IPS DF 19.7 (cell line): ENCODE measurements at regions not wholly inside any gene's neighbourhood (a gene's known extent, or its start where the extent isn't known, plus 50 kb on each side); places are given as distances from the start of the nearest gene placed in this dataset.

Experiments
- DNase-seq: peaks from one replicate; pipeline ENCODE4 v3.0.0-alpha.2; 2013; ENCODE audit warnings: low read depth, low spot score

DNA sequence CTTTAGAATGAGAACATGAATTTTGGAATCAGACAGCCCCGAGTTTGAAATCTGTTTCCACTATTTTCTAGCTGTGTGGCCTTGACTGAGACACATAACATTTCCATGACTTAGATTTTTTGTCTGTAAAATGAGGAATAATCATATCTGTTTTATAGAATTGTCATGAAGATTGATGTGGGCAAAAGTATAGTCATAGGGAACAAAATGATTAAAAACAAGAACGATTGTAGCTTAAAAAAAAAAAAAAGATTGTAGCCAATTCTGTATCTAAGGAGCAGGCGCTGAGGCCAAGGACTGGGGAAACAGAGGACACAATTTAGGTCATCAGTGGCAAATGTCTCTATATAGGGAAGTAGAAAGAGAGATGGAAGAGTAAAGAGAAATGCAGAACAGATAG is 201.6 kb upstream of the C1QTNF7 start:
- no peak for DNase-seq

DNA sequence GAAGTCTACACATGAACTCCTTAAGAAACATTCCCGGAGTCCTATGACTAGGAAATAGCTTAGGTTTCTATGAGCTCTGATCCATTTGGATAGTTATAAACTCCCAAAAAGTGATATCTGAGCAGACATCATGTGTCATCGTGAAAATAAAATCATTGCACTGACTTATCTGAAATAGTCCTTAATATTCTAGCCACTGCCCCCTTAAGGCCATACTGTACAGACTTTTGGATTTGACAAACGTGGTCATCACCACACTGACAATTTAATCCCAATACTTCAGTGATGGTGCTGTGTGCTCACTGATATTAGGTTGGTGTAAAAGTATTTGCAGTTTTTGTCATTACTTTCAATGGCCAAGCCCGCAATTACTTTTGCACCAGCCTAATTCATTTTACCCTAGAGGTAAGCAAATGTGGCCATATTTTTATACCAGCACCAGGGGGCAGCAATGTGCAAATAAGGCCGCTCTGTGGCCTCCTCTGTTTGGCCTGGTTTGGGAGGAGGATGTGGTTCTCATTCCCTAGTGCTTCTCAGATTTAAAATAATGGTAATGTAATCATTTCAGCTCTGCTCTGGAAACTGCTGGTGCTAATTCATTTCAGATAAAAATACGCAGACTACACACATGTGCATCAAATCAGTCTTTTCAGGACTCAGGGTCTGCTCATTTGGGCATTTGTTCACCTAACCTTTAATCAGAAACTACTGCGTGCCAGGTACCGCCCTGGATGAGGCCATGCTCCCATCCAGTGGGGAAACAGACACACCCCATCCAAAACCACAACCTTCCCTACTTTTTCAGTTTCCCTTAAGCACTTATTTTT is 196.4 kb upstream of the C1QTNF7 start:
- peak; percentile 17 for DNase-seq

DNA sequence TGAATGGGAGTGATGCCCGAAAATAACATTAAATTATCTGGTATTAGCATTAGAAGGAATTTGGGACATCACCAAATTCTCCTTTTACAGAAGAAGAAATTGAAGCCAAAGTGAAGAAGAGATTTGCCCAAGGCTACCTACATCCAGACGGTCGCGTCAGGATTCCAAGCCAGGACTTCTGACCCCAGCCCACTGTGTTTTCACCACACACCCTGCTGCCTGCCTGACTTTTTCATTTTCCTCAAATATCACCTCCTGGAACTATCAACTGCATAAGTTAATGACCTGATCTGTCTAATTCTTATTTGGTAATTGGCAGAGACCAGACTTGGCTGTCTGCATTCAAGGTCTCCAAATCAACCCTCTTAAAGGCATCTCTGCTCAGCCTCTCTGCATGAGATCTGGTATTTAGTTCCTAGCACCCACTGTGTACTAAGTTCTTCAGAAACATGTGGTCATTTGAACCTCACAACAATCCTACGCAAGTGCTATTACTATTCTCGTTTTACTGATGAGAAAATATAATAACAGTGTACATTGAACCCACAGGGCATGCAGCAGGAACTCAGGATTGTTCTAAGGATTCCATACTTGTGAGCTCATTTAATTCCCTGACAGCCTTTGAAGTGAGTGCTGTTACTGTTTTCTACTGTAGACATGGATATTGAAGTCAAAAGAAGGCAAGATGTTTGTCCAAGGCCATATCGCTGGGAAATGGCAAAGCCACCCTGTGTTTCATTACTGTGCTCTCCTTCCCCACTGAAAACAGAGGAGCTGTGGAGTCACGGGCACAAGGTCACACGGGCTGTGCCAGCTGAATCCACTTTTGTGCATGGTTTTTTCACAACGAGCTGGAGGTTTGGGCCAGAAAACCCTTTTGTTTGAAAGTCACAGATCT is 195.2 kb upstream of the C1QTNF7 start:
- DNase-seq, result no peak

DNA sequence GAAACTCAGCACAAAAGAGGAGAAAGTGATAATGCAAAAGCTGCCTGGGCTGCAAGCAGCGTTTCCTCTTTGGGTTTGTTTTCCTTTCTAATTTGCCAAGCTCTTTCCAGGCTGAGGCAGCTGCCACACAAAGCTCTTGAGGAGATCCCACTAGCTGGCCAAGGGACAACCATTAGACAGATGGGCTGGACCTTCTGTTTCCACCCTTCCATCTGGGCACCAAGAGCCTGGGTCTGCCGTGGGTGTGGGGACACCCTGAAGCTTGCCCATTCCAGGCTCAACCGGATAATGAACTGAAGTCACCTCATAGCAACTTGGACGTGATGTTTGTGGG is 194.6 kb upstream of the C1QTNF7 start:
- no peak for DNase-seq

DNA sequence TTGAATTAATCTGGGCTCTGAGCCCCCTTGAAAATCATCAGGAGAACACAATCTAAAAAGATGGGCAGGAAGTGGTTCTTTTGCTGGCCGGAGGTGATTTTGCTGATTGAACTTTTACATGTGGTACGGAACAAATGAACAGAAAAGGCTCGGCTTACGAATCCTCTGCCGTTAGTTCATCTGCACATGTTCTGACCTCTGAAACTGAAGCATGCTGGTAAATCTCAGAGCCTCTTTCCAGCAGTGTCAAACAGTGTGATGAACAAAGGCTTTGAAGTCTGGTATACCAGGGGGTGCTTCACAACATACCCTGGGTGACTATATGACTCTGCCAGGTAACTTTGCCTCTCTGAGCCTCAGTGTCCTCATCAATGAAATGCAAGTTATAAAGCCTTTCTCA is 194.2 kb upstream of the C1QTNF7 start:
- no peak for DNase-seq

DNA sequence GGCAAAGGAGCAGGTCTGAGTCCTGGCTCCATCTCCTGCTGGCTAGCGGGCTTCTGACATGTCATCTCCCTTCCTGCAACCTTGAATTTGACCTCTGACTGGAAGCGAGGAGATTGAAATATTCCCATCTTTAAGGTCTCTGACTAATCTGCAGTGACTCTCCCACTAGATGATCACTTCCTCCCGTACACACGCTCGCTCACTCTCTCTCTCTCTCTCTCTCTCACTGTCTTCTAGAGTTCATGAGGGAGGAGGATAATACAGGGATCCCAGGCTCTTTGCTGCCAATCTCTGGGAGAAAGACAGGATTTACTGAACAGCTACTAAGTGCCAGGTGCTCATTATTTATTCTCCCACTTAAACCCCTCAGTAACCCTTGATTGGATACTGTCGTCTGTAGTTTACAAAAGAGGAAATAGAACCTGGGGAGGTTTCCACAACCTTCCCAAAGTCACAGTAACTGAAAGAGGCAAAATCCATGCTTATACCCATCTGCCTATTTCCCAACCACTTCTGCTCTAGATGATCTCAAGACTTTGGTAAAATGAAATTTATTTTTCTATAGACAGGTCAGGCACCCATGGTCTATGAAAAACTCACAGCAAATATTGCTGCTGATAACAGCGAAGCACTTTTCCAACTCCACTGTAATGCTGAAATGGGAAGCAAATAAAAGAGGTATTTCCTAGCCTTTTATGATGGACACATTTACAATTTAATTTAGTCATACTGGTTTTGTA is 193.5 kb upstream of the C1QTNF7 start:
- DNase-seq, result no peak

DNA sequence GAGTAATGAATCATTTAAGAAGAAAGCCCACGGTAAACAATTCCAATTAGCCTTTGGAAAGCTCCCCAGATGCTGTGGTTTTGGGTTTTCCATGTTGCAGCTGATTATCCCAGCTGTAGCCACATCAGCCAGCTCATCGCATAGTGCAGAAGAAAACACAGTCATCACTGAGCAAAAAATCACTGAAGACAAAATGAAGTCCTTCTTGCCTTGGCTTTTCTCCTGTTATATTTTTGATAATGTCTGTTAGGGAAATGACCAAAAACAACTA is 193.0 kb upstream of the C1QTNF7 start:
- DNase-seq, result no peak

DNA sequence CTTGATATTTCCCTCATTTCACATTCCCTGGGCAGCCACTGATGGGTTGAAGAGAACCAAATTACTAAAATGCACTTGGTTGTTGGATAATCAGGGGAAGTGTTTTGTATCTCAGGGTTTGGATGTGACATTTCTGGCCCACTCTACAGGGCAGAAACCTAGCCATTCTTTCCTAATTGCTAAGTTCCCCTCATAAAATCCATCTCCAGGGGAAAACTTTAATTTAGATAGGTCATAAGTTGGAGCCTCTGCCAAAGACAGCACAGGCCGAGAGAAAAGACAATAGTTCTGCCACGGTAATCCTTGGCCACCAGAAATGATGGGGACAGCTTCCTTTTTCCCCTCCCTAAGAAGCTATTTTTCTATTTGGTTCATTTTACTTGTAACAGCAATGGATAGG is 192.7 kb upstream of the C1QTNF7 start:
- DNase-seq, result no peak

DNA sequence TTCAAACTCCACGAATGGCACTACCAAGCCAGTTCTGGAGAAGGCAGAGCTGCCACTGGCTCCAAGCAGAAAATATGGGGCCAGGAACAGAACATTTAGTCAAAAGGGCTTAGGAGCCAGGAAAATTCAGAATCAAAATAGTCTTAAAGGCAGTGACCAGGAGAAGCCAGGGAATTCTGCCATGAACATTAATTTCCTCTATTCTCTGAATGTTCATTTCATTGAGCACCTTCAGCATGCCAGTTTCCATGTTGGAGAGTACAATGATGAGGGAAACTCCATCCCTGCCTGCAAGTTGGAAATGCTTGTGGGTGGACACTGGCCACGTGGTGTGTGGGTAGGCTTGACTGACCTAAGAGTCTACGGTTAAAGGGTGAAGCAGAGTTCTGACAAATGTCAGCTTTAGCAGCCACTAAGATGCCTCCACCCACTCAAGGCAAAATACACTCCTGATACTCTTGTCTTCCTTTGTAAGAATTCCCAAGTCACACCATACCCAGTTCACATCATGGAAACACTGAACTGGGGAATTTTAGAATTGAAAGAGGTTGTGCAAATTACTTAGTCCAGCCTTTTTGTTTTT is 190.1 kb upstream of the C1QTNF7 start:
- DNase-seq, result no peak

DNA sequence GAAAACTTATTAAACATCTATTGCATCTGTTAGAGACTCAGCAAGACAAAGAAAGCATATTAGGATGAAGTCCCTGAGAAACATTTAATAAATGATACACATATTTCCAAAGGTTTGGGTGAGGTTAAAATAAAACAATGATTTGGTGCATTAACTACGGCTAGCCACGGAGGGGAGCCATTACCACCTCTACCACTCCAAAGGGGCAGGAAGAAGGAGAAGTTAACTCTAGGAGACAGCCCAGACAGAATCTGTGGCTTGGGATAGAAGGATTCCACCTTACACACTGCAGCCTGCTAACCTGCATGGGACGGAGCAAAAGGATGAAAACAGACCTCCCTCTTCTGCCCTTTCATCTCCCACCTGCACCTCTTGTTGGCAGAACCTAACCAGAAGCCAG is 189.1 kb upstream of the C1QTNF7 start:
- DNase-seq, result no peak

DNA sequence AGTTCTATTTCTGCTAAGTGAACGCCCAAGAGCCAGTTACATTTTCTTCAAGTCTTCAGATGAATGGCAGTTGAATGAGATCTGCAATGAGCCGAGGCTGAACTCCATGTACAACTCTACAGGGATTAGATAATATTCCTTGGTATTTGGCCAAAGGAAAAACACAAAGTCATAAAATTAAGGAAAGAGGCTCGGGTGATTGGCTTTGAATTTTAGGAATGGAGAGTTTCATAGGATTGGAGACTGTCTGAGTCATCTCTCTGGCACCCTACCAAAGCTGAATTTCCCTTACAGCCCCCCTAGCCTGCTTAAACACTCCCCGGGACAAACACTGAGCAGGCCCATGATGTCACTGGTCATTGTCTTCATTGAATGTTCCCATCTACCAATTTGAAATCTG is 188.0 kb upstream of the C1QTNF7 start:
- DNase-seq, result no peak

DNA sequence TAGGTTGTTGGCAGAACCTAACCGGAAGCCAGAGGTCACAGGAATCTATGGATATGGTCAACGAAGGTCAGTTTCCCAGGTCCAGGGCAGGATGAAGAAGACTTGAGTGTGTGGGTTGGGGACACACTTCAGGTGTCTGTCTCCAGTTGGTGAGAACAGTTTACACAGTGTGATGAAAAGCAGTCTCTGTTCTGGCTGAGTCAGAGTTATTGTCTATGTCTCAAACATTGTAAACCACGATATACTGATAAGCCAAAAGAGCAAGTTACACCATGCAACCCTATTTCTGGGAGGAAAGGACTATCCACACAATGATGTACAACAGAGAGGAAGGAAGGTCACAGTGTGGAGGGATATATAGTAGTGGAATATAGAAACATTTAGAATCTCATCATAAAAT is 187.1 kb upstream of the C1QTNF7 start:
- DNase-seq, result no peak

DNA sequence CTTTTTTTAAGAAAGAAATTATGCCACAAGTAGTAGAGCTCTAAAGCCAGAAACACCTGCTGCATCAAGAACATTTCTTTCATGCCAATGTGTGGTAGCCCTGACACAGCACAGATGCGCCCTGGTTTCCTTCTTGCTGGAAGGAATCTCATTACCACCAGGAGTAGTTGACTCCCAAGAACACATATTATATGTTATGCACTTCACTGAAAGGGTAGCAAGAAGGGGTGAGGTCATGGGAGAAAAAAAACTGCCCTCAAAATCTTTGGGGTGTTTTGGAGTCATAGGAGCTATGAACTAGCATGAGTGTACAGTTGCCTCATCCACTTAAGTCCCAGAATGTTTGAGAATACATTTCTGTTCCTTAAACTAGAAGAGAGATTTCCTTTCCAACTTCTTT is 185.8 kb upstream of the C1QTNF7 start:
- DNase-seq, result no peak

DNA sequence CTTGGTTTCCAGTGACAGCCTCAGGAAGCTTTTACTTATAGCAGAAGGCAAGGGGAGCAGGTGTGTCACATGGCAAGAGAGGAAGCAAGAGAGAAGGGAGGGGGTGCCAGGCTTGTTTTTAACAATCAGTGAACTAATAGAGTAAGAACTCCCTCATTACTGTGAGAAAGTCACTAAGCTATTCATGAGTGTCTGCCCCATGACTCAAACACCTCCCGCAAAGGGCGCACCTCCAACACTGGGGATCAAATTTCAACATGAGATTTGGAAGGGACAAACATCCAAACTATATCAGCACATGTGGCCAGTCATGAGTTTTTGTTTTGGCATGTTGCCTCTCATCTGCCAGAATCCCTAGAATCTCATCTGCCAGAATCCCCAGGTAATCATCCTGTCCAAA is 183.5 kb upstream of the C1QTNF7 start:
- DNase-seq, result no peak

DNA sequence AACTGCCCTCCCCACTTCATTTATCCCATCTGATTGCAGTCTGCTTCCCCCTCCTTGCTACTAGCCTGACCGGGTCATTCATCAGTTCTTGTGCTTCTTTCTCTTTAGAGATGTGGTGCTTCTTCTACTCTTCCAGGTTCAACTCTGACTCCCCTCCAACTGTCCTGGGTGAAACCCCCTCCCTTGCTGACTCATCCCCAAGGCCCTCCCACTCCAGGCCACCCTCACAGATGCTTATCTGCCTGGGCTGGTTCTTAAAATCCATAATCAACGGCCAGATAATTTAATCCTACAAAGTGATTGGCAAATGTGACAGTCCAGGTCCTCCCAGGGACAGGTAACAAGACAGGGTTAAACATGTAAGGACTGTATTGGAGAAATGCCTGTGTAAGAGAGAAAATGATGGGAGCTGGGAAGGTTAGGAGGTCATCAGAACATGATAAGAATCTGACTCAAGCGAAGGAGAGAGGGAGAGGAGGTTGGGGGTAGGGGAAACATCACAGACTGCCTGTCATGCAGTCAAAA is 182.8 kb upstream of the C1QTNF7 start:
- DNase-seq, result no peak

DNA sequence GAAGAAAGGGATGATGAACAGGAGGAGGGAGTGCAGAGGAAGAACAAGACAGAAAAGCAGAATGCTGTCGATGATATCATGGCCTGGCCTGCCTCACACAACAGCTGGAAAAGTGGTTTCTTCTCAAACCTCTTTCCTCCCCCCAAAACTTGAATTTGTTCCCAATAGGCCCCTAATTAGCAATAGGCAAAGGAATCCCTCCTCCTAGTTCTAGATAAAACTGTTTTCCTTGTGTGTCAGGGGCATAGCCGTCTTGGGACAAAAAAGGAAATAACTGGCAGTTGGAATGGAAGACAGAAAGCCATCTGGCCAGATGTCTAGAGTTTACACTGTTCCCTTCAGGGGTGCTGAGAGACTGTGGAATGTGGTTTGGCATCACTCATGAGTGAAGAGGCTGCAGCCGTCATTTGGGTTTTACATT is 177.8 kb upstream of the C1QTNF7 start:
- no peak for DNase-seq

DNA sequence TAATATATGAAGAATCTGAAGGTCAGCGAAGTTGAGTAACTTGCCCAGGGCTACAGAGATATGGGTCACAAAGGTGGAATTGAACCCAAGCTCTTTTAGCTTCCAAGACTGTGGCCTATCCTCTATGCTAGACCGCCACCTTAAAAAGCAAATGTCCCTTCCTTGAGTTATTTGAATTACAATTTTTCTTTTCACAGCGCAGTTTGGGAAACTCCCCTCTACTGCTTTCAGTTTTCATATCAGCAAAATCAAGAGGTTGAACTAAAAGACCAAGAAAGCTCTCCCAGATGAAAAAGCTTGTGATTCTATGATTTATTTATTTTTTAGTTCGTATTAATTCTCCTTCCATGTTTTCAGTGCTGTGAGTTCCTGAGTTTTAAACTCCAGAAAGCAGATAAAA is 174.5 kb upstream of the C1QTNF7 start:
- no peak for DNase-seq

DNA sequence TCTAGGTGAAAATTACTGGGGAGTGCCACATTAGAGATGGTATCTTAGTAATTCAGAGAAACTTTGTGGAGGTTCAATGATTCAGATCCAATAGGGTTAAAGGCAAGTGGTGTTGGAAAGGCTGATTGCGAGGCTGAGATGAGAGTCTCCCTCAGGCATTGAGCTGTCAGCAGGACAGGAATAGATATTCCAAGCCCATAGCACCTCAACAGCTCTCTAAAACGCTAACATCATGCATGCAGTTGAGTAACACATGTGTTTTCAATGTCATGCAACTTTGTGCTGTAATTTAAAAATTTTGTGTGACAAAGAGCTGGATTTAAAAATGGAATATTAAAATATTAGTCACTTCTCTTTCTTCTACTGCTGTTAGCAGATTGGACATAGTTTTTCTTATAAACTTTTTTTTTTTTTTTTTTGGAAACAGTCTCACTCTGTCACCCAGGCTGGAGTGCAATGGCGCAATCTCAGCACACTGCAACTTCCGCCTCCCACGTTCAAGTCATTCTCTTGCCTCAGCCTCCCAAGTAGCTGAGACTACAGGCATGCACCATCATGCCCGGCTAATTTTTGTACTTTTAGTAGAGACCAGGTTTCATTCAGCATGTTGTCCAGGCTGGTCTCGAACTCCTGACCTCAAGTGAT is 173.5 kb upstream of the C1QTNF7 start:
- DNase-seq, result no peak

DNA sequence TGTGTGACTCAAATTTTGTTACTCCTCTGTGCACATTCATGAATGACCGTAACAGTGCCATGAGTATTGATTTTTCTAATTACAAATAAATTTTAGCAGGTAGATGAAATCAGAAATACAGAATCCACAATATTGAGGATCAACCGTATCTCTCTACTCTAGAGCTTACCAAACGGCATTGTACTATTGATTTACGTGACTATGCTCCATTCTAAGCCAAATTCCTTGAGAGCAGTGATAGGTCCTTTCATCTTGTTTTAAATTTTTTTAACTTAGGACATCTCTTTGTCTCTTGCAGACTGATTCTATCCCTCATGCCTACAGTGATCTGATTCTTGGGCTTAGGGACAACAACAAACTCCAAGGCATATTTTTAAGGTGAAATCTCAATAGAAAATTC is 172.3 kb upstream of the C1QTNF7 start:
- peak; percentile 15 for DNase-seq

DNA sequence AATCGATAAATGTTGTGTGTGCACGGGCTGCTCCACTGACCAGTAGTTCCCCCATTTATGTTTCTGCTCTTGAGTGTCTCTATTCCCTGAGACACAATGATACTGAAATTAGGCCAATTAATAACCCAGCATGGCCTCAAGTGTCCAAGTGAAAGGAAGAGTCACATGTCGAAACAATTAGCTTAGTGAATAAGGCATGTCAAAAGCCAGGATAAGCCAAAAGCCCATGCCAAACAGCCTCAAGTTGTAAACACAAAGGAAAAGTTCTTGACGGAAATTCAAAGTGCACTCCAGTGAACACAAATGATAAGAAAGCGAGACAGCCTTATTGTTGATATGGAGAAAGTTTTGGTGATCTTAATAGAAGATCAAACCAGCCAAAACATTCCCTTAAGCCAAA is 167.1 kb upstream of the C1QTNF7 start:
- DNase-seq, result no peak

DNA sequence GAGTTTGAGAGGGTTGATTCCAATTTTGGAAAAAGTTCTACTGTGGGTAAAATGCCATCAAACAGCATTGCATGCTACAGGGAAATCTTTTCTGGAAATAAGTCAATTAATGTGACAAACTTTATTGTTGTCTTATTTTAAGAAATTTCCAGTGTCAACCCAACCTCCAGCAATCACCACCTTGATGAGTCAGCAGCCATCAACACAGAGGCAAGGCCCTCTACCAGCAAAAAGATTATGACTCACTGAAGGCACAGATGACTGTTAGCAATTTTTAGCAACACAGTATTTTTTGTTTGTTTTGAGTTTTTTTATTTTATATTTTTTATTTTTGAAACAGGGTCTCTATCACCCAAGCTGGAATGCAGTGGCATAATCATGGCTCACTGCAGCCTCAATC is 165.4 kb upstream of the C1QTNF7 start:
- DNase-seq, result no peak

DNA sequence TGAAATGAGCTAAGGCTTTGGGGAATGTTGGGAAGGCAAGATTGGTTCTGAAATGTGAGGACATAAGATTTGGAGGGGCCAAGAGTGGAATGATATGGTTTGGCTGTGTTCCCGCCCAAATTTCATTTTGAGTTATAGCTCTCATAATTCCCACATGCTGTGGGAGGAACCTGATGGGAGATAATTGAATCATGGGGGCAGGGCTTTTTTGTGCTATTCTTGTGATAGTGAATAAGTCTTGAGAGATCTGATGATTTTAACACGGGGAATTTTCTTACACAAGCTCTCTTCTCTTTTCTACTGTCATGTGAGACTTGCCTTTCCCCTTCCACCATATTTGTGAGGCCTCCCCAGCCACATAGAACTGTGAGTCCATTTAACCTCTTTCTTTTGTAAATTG is 157.6 kb upstream of the C1QTNF7 start:
- no peak for DNase-seq
